ENCODE measurements at regions not wholly inside any gene's neighbourhood (a gene's known extent, or its start where the extent isn't known, plus 50 kb on each side); places are given as distances from the start of the nearest gene placed in this dataset.
A peak's percentile ranks its signal among the peaks of the same experiment; 100 is the strongest.

DNA sequence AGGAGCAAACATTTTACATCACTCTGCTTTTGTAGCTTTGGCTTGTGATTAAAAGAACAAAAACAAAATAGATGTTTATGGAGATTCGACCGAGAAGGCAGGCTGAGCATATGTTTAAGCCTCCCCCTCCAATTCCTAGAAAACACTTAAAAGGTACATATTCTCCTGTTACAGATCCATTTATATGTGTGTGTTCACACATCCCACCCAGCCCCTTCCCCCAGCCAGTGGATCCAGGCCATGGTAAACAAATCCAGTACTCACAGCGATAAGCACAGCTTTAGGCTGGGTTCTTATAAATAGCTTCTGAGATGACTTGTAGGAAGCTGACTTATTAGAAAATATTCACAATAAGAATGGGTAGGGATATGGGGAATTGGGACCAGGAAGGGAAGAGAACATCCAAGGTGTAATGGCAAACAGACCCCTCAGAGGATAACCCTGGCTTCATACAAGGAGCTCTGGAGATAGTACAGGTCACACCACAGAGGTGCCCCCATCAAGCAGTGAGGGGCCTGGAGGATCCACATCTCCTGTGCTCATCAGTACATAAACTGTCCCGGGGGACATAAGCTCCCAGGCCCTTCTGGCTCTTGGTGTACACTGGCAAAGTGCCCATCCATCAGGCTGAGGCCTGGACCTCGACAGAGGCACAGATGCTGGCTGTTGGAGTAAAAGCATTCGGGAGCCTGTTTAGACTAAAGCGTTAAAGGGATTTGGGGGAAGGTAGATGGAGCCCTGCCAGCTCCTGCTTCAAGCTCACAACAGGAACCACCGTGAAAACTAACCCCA lies 70.0 kb upstream of the UBE2E1 start:
- intact Hi-C loops (cut with DNase I): no loop called here
- DNase-seq: peak; percentile 40
- ATAC-seq: peak in 1 of 2 donors; percentile 53

DNA sequence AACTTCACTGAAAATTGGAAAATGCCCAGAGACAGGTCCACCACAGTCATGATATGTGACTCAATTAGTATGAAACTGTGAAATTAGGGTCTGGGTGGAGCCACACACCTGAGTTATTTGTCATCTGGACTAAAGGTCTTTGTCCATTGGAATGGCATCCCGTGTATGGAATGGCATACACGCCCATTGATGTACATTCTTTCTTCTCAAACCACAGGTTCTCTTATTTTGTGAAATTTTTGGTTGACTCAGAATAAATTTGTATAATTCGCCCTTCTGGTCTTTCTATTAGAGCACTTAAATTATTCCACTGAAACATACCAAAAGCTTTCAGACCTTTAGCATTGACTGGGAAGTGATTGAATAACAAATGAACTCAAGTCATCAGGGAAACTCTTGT lies 66.8 kb upstream of the UBE2E1 start:
- intact Hi-C loops (cut with DNase I): no loop called here
- DNase-seq (no peak), ATAC-seq (no peak)

DNA sequence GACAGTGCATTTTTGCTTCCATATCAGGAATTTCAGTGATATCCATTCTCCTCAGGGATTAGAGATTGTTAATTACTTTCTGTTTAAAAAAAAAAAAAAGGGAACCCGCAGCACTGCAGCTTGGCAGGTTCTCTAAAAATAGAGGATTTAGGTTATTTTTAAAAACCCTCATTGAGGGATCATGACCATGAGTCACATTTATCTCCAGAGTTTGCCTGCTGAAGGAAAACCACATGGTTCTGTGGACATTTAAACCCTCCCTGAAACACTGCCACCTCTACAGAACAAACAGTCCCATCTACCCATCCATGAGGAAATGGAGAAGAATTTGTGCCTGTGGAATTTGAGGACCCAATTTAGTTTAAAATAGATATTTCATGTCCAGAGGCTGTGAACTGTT lies 66.2 kb upstream of the UBE2E1 start:
- DNase-seq (no peak), ATAC-seq (peak; percentile 41 to 70)
- intact Hi-C loops (cut with DNase I): no loop called here

DNA sequence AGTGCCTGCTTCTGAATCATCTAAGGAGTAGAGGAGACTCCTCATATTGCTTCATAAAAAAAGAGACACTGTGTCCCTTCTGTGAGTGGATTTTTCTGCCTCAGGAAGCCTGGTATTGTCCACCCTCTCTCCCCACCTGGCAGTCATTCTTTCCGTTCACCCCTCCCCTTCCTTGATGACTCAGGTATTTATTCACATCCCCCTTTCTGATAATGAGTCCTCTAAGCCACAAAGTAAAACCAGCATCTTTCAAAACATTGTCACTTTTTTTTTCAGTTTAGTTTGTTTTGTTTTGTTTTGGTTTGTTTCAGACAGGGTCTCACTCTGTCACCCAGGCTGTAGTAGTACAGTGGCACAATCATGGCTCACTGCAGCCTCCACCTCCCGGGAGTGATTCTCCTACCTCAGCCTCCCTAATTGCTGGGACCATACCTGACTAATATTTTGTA lies 65.2 kb upstream of the UBE2E1 start:
- DNase-seq: no peak

DNA sequence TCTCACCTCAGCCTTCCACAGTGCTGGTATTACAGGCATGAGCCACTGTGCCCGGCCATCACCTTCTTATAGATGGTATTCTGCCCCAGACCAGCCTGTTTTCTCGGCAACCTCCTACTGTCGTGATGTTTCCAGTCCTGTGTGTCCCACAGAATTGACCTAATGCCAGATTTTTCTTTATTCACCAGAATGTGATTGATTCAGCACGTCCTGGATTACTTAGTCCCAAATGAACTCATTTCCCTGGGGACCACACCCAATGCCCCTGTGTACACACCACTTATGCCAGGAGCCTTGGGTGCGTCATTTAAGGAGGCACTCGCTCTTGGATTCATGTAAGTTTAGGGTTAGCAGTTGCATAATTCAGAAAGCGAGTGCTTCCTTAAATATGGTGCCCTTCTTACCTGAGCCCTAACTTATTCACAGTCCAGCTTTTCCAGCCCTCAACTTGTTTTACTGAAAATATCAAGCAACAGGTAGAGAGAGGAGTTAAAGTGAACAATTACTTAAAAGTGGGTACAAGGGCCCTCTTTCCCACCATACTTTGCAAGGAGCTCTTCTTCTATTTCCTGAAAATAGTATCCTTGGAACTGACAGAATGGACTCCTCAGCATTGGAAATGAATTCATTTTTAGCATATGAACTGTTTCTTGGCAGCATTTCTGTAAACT lies 64.6 kb upstream of the UBE2E1 start:
- DNase-seq: no peak
- intact Hi-C loops (cut with DNase I): no loop called here
- peak in 1 of 2 donors; percentile 51 for ATAC-seq

More for the DNA sequence above, 65.2 kb upstream of the UBE2E1 start:
- intact Hi-C loops (cut with DNase I): no loop called here
- peak in 1 of 2 donors; percentile 67 for ATAC-seq

DNA sequence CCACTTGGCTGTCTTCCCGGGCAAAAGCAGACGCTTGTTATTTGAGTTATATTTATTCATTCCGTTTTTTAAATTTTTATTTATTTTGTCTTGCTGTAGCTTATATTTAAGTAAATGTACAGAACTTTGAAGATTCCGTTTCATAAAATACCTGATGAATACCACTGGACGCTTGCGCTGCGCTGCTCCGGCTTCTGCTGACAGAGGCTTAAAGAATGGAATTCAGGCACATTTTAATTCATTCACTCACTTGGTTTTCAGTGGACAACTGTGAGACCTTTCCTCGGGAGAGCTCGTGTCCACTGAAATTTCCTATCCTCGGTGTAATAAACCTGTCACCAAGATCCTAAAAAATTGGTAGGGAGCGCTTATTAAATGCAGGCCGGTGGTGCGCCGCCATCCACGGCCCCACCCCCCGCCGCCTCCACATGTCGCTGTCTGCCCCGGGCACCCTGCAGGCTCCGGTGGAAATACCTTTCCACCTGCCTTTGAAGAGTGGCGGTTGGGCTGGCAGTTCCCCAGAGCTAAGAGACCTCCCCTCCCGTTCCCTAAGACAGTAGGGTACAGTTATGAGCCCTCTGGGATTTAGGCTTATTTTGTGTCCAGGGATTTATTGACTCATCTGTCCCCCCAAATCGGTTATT lies 62.5 kb upstream of the UBE2E1 start:
- DNase-seq: no peak
- intact Hi-C loops (cut with DNase I): no loop called here
- no peak for ATAC-seq

DNA sequence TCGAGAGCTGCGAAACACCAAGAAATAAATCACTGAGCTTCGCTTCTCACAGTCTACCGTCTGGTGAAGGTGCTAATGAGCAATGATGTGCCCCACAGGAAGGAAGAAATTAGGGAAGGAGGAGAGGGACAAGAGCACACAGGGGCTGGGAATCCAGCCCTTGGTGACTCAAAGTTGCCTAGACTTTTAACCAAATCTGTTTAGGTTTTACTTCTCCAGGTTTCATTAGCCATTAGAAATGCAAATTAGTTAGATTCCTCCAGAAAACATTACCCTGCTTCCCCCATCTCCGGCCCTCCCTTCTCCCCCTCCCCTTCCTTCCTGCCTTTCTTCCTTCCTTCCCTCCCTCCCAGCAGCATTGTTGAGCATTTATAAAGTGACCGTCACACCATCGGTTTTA lies 59.3 kb upstream of the UBE2E1 start:
- ATAC-seq (no peak), DNase-seq (no peak)
- intact Hi-C loops (cut with DNase I): no loop called here

DNA sequence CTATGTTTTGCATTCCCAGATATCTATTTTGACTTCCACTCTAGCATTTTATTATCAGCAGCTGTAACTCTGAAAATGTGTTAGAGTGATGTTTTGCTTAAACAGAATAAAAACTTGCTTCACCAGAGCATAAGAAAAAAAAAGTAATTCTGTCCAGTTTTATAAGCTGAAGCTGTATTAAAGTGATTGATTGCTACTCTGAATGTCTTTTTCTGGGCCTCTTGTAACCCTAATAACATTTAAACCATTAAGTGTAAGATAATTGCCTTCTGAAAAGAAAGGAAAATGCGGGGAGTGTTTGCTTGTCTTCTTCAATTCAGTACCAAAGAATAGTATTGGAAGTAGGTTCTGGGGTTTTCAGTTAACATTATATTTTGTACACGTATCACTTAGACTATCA lies 57.9 kb upstream of the UBE2E1 start:
- ATAC-seq (no peak), DNase-seq (no peak)
- intact Hi-C loops (cut with DNase I): no loop called here

DNA sequence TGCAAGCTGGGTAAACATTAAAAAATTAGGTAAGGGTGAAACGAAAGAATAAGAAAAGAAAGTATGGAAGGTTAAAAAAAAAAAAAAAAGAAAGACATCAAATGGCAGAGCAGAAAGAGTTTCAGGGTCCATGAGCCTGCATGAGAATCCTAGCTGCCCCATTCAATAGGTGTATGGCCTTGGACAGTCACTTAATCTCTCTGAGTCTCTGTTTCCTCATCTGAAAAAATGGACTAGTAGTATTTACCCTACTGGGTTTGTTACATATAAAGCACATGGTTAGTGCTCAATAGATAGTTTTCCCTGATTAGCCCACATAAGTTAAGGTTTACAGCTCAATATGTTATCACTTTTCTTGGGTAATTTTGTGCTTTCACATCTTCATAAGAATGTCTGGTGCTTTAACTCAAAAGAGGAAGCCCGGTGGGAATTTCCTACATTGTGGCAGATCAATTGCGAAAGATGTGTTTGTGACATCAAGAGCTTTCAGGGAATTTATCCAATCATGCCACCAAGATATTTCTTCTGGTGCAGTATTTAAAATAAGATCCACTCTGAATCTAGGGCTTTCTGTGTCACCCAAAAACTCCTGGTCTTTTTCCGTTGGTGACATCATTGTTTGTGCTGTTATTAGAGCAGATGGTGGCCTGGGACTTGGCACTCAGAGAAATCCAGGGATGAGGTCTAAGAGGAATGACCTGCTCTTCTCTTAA lies 57.2 kb upstream of the UBE2E1 start:
- intact Hi-C loops (cut with DNase I): no loop called here
- no peak for DNase-seq
- no peak for ATAC-seq

DNA sequence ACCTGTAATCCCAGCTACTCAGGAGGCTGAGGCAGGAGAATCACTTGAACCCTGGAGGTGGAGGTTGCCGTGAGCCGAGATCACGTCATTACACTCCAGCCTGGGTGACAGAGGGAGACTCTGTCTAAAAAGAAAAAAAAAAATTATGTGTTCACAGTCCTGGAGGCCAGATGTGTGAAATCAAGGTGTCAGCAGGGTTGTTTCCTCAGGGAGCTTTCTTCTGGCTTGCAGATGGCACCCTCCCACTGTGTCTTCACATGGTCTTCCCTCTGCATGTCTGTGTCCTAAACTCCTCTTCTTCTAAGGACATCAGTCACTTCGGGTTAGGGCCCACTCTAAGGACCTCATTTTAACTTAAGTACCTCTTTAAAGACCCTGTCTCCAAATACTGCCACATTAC lies 56.1 kb upstream of the UBE2E1 start:
- no peak for ATAC-seq
- DNase-seq: no peak
- intact Hi-C loops (cut with DNase I): no loop called here

DNA sequence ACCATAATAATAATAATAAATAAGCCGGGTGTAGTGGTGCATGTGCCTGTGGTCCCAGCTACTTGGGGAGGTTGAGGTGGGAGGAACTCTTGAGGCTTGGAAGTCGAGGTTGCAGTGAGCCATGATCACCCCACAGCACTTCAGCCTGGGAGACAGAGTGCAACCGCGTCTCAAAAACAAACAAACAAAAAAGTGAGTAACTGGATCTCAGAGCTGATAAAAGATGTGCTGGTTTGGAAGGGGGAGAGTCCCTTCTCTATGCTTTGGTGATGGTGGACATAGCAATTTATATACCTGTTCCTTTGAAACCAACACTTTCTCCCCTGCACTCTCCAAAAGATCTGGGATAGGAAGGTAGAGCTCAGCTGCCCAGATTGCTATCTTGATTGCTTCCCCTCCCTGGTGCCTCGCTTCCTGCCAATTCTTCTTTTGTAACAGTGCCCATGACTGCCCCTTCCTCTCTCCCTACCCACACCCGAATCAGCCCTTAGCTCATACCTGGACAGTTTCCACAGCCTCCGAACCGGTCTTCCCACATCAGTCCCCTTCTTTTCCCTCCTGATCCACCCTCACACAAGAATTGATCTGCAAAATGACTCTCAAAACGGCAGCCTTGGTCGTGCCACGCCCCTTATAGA lies 55.1 kb upstream of the UBE2E1 start:
- DNase-seq (no peak), ATAC-seq (no peak)
- intact Hi-C loops (cut with DNase I): no loop called here

DNA sequence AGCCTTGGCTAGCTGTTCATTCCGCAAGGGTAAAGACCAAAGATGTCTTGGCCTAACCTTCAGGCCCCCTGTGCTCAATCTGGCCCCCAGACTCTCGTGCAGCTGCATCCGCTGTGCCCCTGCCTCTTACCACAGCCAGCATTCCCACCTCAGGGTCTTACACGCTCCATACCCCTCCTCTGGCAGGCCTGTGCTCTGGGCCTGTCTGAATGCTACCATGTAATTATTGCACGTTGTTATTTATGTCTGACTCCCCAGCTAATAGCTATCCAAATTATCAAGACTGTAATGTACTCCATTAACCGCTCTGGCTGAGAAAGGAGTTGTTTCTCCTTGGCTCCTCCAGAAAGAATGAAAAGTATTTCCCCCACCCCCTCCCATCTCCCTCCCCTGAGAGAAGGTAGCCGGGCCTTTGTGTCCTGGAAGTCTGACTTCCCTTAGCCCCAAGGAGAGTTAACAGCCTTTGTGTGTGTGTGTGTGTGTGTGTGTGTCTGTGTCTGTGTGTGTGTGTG lies 54.5 kb upstream of the UBE2E1 start:
- intact Hi-C loops (cut with DNase I): no loop called here
- DNase-seq (no peak), ATAC-seq (peak in 1 of 2 donors; percentile 41)

DNA sequence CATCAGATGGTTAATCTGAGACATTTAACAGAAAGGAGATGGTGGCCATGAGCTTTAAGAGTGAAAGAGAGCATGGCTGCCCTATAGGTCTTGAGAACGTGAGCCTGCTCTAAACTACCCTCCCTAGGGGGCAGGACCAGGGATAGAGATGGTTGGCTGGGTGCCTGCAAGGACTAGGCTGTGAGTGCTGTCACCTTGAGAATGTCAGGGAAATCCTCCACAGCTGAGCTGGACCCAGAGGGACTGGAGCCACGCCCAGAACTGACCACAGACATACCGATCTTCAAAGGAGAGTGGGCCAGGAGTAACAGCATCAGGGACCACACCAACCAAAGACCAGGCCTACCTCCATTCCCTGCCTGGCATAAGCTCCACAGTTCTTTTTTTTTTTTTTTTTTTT lies 53.6 kb upstream of the UBE2E1 start:
- DNase-seq: no peak
- ATAC-seq: no peak
- intact Hi-C loops (cut with DNase I): no loop called here

DNA sequence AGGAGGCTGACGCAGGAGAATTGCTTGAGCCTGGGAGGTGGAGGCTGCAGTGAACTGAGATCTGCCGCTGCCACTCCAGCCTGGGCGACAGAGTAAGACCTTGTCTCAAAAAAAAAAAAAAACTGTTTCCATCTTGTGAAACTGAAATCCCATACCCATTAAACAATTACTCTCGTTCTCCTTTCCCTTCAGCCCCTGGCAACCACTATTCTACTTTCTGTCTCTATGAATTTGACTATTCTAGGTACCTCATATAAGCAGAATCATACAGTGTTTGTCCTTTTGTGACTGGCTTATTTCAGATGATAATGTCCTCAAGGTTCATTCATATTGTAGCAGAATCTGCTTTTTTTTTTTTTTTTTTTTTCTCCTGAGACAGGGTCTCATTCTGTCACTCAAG lies 51.5 kb upstream of the UBE2E1 start:
- DNase-seq (no peak), ATAC-seq (no peak)
- intact Hi-C loops (cut with DNase I): no loop called here

All from left cardiac atrium (tissue), 4 donors.